NCI-H748 (cell line): ENCODE measurements at regions not wholly inside any gene's neighbourhood (a gene's known extent, or its start where the extent isn't known, plus 50 kb on each side); places are given as distances from the start of the nearest gene placed in this dataset.
"Not testable (repeated sequence)": the region's sequence is repeated elsewhere in the genome, so short reads cannot be mapped to it uniquely, and the experiment has no call there.

Source experiments
- DNase-seq: peaks from one replicate; lab custom pipeline; 2025; ENCODE audit not compliant: unreplicated experiment; lab: John Stamatoyannopoulos, UW

DNA sequence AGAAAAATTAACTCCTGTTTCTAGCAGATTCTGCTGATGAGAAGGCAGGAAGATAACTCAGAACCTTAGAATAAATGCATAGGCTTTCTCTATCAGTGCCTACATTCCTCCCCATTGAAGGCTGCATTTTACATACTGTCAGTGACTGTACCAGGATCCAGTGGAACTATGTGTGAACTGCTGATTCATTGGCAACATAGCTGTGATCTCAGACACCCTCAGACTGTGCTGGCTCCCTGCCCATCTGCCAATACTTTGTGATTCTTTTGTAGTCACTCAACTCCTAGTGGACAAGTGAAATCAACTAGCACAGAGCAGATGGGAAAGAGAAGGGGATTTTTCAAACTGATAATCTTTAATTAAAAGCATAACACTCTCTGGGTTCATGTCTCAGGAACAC is 375.8 kb downstream of the MDFIC start:
- no peak for DNase-seq

DNA sequence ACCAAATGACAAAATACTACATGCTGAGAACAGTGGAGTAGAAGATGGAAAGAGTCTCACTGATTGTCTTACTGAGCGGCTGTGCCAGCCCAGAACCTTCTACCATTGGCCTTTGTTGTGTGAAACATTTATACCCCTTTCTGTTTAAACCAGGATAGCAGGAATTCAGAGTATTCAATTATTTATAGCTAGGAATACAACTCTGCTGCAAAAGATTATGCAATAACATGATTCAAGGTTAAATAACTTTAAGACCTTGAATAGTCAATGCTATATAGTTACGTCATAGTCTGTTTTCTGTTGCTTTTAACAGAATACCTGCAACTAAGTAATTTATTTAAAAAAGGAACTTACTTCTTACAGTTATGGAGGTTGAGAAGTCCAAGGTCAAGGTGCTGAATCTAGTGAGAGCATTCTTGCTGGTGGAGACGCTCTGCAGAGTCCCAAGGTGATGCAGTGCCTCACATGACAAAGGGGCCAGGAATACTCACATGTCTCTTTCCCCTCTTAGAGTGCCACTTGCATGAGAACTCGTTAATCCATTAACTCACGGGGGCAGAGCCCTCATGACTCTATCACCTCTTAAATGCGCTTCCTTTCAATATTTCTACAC is 371.8 kb downstream of the MDFIC start:
- no peak for DNase-seq

DNA sequence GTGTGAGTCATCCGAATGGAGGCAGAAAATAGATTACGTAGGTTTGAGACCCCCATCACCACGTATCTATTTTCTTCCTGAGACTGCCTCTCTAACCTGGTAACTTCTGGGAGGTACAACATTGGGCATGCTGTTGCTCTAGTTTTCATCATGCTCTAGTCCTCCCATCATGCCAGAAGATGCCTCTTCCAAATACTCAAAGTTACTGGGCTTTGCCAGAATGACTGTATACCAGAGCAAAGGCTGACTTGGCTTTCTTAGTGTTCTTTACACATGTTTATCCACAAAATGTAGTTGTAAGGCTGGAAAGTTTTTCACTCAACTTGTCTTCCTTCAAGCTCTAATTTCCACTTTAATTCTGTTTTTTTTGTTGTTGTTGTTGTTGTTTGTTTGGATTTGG is 370.5 kb downstream of the MDFIC start:
- DNase-seq, result no peak

DNA sequence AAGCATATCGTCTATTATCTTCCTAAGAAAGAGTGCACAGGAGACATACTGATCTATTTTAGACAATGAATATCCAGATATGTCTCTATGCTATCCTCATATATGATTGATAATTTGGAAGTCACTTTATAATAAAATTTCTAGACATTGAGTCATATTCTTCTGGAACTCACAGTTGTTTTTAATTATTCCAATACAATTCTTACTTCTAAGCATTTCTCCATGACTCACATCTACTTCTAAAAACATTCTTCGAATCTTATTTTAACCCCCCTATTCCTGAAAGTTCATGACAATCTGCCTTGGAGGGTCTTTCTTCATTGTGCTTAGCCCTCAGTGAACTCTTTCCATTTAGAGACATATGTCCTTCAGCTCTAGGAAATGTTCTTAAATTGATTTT is 368.1 kb downstream of the MDFIC start:
- DNase-seq, result no peak

DNA sequence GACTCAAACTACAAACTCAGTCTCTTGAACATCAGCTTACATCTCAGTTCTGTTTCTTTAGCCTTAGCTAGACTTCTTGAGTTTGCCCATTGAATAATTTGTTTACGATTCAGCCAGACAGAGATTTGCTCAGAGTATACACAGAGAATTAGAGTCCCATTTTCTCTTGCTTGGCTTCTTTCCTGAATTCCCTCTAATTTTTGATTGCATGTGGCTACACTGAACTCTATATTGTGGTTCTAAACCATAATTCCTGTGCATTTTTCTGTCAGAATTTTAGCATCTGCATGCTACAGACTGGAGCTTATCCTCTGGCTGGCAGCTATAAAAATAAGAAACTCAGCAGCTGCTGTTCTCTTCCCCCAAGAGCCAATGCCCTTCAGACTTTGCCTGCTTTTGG is 354.9 kb downstream of the MDFIC start:
- DNase-seq, result no peak

DNA sequence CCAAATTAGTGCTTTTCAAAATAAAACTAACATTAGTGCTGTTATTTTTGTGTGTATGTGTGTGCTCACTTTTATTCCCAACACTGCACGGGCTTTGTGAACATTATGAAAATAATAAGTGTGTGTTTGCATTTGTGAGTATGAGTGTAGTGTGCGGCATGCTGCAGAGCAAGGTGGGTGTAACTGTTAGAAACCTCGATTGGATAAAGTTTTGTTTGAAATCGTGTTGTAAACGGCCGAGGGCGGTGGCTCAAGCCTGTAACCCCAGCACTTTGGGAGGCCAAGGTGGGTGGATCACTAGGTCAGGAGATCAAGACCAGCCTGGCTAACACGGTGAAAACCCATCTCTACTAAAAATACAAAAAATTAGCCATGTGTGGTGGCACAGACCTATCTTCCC is 352.0 kb downstream of the MDFIC start:
- not testable (repeated sequence) for DNase-seq

DNA sequence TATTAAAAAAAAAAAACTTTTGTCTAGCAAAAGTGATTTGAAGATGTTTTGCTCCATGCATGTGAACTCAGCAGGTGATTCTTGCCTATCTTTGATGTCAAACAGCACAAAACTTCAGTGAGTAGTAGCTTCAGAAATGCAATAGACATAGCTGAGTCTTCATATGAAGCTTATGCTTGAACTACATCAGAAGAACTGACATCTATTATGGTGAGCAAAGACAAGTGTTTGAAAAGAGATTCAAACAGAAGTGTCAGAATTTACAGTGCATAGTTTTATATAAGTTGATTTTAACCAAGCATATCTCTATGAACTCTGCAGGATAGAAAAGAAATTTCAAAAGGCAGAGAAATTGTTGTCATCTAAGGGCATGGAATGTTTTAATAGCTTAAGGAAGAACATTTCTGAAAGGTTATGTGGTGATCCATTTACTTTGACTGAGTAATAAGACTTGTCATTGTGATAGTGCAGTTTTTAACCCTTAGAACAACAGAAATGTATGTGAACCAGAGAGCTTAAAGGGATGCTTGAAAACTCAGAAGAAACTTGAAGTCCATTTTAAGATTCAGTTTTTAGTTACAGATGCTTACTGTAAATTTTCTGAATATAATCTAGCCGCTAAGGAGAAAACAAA is 351.4 kb downstream of the MDFIC start:
- no peak for DNase-seq

DNA sequence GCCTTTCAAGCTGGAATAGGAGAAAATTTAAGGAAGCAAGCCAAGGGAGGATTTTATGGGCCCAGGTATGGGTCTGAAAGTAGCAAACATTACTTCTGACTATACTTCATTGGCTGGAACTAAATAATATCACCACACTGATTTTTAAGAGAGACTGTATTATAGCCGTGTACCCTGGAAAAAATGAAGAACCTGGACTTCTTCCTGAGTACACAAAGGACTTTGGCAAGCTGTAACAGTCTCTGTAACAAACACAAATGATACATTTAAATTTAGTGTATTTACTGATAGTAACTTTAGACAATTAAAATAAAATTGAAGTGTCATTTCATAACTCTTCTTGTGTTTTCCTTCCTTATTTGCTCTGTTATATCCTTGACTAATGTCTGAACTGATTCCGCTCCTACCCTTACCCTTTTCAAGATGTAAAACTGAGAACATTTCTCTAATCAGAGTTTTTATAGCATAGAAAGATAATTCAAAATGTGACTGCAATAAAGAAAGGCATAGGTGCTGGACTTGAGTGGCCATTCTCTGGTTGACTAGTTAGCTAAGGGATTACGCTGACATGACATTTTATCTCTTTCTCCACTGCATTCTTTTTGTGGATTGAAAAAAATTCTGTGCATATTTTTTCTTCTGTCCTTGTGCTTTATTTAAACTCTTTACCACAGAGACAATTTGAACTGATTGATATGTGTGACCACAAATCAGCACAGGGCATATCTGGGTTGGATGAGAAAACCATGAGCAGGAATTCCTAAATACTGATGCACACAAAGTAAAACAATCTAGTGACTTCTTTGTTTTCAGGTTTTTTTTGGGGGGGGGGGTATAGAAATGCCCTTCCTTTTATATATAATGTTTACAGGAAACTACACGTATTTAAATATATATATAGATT is 349.7 kb downstream of the MDFIC start:
- no peak for DNase-seq

DNA sequence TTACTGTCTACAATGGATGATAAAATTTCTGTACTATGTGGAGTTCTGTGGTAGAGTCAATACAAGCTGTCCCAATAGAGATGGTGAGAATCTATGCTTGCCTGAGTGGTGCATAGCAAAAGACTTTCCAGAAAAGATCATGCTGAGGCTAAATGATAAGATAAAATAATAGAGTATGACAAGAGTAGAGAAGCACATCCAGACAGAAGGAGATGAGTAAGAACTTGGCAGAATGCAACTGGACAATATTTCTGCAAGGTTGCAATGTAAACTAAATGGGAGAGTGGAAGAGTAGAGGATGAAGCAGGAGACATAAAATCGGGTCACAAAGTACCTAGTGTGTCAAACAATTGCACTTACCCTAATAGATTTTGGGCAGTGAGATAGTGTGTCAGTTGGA is 347.6 kb downstream of the MDFIC start:
- DNase-seq, result no peak

DNA sequence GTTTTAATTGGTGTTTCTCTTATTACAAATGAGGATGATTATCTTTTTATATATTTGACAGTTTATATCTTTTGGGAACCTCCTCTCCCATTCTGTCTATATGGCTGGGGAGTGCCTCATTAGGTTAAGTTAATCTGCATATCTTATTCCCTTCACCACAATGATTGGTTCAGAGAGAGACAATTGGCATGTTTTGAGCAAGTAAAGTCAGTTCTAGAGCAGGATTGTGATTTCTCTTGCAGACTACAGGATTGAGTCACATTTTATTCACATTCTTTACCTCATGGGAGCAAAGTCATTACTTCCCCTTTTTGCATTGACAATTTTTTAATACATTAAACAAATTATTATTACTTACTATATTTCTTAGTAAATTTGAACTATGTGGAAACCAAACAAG is 345.6 kb downstream of the MDFIC start:
- DNase-seq, result peak; percentile 46

DNA sequence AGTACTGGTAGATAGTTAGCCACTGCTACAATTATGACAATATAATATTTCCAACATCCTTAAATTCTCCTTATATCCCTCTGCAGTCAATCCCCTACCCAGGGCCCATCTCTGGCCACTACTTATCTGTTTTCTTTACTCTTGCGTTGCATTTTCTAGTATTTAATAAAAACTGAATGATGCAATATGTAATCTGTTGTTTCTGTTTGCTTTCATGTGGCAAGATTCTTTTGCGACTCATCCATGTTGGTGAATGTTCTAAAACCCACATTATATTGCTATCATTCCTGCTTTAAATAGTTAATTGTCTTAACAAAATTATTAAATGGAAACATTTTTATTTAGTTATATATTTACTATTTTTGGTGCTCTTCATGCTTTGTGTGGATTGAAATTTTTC is 338.5 kb downstream of the MDFIC start:
- DNase-seq, result no peak

DNA sequence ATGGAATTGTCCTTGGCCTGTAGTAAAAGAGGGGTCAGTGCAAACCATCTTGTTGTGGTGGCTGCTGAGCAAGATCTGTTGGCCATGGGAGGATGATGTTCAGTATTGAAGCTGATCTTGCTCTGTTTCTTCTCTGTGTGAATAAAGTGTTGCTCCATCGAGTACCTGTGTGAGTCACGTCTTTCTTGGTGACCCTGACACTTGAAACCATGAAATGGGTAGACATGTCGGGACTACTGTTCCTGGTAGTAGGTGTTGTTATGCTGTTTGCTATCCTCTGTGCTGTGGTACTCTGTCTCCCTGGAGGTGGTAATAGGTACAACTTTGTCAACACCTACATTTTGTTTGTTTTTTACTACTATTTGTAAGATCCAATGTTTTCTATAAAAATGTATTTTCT is 330.6 kb downstream of the MDFIC start:
- DNase-seq, result no peak

DNA sequence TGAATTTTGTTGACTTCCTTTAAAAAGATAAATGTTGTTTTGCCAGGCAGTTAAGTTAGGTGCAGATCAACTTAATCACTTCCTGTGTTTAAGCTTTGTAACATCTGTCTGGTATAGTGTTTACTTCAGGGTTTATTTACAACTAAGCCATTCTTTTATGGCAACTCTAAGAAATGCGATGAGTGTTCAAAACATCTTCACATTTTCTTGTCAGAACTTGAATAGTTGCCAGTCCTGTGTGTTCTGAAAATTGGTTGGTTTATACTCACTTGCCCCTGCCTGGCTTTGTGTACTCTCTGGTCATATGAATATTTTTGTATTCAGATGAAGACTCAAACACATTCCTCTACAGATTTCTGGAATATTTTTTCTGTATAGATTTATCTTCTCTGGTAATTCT is 327.2 kb downstream of the MDFIC start:
- no peak for DNase-seq

DNA sequence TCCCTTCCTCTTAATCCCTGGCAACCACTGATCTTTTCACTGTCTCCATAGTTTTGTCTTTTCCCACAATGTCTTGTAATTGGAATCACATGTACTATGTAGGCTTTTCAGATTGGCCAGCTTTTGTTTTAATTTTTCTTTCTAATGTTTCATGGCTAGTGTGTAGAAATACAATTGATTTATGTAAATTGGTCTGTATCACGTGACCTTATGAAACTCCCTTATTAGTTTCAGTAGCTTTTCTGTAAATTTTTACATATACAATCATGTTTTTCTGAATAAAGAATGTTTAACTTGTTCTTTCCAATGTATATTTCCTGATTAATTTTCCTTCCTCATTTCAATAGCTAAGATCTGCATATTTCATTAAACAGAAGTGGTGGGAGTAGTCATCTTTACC is 319.3 kb downstream of the MDFIC start:
- DNase-seq, result no peak

DNA sequence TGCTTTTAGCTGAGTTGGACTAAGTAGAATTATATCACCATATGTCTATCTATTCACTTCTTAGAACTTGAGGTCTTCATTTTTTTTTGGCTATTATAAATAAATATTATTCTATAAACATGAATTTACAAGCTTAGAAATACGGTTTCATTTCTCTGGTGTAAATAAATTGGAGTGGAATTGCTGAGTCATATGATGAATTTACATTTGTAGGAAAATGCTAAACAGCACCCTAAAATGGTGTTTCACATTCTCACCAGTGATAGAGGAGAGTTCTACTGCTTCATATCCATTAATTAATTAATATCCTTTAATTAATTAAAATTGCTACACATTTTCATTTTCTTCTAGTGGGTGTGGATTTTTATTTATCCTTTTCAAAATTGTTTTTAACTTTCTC is 318.3 kb downstream of the MDFIC start:
- DNase-seq, result no peak

DNA sequence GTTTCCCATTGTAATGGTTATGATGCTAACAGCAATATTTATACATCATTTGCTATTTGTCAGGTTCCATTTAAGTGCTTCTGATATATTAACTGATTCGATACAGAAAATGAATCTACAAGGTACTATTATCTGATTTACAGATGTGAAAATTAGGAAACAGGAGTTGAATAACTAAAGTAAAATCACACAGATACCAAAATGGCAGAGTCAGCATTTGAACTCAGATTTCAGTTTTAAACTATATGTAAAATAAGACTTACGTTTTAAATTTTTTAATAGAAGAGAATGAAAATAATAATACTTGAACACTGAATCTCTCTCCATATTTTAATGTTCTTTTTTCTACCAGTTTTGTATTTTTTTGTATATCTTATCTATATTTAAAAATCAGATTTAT is 313.2 kb downstream of the MDFIC start:
- DNase-seq, result no peak

DNA sequence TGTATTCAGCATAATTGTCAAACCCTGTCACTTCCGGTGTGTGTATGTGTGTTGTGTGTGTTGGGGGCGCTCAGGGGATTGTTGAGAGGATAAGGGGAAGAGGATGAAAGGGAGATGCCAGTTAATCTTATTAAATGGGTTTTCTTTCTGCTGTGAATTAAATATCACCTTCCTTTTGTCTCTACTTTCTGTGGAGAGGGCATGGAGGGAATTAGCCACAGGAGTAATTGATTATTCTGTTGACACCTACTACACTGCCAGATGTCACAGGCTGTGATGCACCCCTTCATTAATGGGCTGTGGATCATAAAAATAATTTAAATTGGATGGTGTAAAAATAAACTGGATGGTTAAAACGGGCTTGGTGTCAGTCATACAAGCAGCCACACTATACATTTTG is 311.9 kb downstream of the MDFIC start:
- DNase-seq, result no peak

DNA sequence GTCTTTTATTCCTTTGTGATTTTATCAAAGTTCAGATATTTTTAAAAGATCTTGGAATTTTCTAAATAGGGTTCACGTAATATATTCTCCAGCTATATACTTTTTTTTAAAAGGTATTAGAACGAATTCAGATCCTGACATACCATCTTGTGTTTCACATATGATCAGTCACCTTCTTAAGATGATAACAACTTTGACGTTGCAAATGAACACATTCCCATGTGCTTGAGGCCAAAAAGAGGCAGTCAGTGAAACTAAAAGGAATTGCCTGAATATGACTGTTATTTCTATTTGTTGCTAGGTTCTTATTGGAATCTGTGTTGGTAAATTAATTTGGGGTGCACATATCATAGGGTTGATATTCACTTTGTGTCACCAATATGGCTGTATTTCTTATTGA is 310.1 kb downstream of the MDFIC start:
- DNase-seq, result no peak

DNA sequence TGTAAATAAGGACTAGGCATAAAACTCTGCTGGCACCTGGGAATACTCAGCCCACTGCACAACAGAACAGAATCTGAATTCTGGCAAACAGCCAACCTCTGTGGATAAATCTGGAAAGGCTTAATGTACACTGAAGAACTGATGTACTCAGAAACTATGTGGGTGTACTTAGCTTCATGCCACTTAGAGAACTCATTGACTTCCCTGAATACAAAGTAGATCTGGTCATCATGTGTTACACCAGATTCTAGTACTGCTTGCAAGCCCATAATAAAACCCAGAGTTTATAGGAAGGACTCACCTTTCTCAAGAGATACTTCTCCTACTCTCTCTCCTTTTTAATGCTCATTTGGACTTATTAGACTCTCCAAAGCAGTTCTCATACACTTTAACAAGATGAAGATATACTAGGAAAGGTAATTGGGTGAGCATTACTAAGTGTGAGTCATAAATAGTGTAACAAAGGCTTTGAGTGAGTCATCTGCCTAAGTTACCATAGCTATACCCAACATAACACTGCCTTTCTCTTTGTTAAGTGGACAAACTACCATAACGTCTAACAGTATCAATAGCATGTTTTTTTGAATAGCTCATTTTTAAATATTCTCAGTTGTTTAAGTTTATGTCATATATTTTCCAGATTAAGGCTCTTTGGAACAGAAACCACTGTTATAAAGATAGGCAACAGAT is 309.1 kb downstream of the MDFIC start:
- peak; percentile 79 for DNase-seq

DNA sequence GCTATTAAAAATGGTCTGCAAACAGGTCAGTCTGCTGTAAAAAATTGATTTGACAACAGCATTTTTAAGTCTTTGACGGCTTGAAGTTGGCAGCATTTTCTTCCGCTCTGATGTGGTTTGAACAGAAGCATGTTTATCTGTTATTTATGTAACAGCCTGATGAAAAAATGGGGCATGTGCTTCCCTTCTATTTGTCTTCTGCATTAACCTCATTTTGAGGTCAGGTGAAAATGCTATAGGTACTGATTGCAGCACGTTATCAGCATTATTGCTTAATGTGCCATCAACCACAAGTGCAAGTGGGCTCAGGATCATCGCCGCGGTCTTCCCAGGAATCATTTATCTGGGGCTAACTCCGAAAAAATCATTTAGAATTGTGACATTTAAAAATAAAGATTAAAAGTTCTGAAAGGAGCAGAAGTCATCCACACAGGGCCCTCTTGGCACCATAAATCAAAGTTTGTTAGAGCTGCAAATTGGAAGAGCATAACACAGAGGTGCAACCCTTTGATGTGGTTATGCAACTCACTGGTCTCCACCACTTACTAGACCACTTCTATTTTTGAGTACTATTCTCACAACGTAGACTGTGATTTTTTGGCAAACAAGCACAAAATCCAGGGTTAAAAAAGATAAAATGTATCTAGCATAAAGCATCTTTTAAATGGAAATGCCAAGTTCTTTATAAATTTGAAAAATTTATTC is 307.7 kb downstream of the MDFIC start:
- no peak for DNase-seq
